ENCODE measurements at regions not wholly inside any gene's neighbourhood (a gene's known extent, or its start where the extent isn't known, plus 50 kb on each side); places are given as distances from the start of the nearest gene placed in this dataset.

GRCh38 chr5:122561209-122561608, 213.7 kb upstream of the SNX2 start:
- Histone ChIP-seq H3K27me3 (ENCODE audit: low read depth) (no peaks in the 10 kb centered on the region), H3K36me3 (replicated peaks) (no peaks in the 10 kb centered on the region), H3K4me3 (no peak overlapping the region), H3K9me3 (no peaks in the 10 kb centered on the region), H3K4me1 (no peaks in the 10 kb centered on the region)
- in situ Hi-C loops (cut with MboI; ENCODE audit: low sequenced_read_pairs) = no loop called here
- DNase-seq (ENCODE audit: low spot score in 2 of 2) = no peak

- DNase-seq (ENCODE audit: low spot score in 2 of 2) = no peak
- Histone ChIP-seq H3K4me1 (no peaks in the 10 kb centered on the region), H3K27me3 (ENCODE audit: low read depth) (0 out of 2 replicates have a peak, but pooled peaks cover 6% of the 10 kb centered on the region), H3K4me3 (no peak overlapping the region), H3K36me3 (replicated peaks) (no peaks in the 10 kb centered on the region), H3K9me3 (no peaks in the 10 kb centered on the region)
- in situ Hi-C loops (cut with MboI; ENCODE audit: low sequenced_read_pairs) = no loop called here
These were observed 209.5 kb upstream of the SNX2 start for GRCh38 chr5:122565331-122565730.

GRCh38 chr5:122576256-122577016, 198.4 kb upstream of the SNX2 start:
- H3K36me3 ChIP-seq (replicated peaks) = no peaks in the 10 kb centered on the region
- no peaks in the 10 kb centered on the region; the same call in 1 of the 2 replicates for H3K4me1 ChIP-seq
- DNase-seq (ENCODE audit: low spot score in 2 of 2) = no peak
- in situ Hi-C loops (cut with MboI; ENCODE audit: low sequenced_read_pairs) = no loop called here
- H3K4me3 ChIP-seq = no peak overlapping the region
- H3K9me3 ChIP-seq = no peaks in the 10 kb centered on the region
- no peaks in the 10 kb centered on the region for H3K27me3 ChIP-seq (ENCODE audit: low read depth)

GRCh38 chr5:122581629-122582028, 193.3 kb upstream of the SNX2 start:
- Histone ChIP-seq H3K9me3 (no peaks in the 10 kb centered on the region), H3K36me3 (replicated peaks) (no peaks in the 10 kb centered on the region), H3K27me3 (ENCODE audit: low read depth) (no peaks in the 10 kb centered on the region), H3K4me1 (no peaks in the 10 kb centered on the region), H3K4me3 (no peak overlapping the region)
- in situ Hi-C loops (cut with MboI; ENCODE audit: low sequenced_read_pairs) = no loop called here
- no peak for DNase-seq (ENCODE audit: low spot score in 2 of 2)

GRCh38 chr5:122584411-122585300, 190.2 kb upstream of the SNX2 start:
- Histone ChIP-seq H3K9me3 (no peaks in the 10 kb centered on the region), H3K4me1 (no peaks in the 10 kb centered on the region), H3K36me3 (replicated peaks) (no peaks in the 10 kb centered on the region), H3K27me3 (ENCODE audit: low read depth) (peaks cover 7% of the 10 kb centered on the region; the same call in 1 of the 2 replicates), H3K4me3 (no peak overlapping the region)
- in situ Hi-C loops (cut with MboI; ENCODE audit: low sequenced_read_pairs) = no loop called here
- DNase-seq (ENCODE audit: low spot score in 2 of 2) = no peak

- no peak for DNase-seq (ENCODE audit: low spot score in 2 of 2)
- peaks cover 7% of the 10 kb centered on the region; the same call in 1 of the 2 replicates for H3K27me3 ChIP-seq (ENCODE audit: low read depth)
- no peak overlapping the region for H3K4me3 ChIP-seq
- H3K36me3 ChIP-seq (replicated peaks) = no peaks in the 10 kb centered on the region
- no peaks in the 10 kb centered on the region for H3K9me3 ChIP-seq
- in situ Hi-C loops (cut with MboI; ENCODE audit: low sequenced_read_pairs) = no loop called here
- no peaks in the 10 kb centered on the region for H3K4me1 ChIP-seq
These were observed 189.5 kb upstream of the SNX2 start for GRCh38 chr5:122585371-122585770.

GRCh38 chr5:122586351-122586750, 188.5 kb upstream of the SNX2 start:
- no peaks in the 10 kb centered on the region for H3K4me1 ChIP-seq
- no peak for DNase-seq (ENCODE audit: low spot score in 2 of 2)
- in situ Hi-C loops (cut with MboI; ENCODE audit: low sequenced_read_pairs) = no loop called here
- no peaks in the 10 kb centered on the region for H3K36me3 ChIP-seq (replicated peaks)
- peaks cover 7% of the 10 kb centered on the region; the same call in 1 of the 2 replicates for H3K27me3 ChIP-seq (ENCODE audit: low read depth)
- H3K4me3 ChIP-seq = no peak overlapping the region
- no peaks in the 10 kb centered on the region for H3K9me3 ChIP-seq

- no peaks in the 10 kb centered on the region for H3K36me3 ChIP-seq (replicated peaks)
- H3K9me3 ChIP-seq = no peaks in the 10 kb centered on the region
- no peak for DNase-seq (ENCODE audit: low spot score in 2 of 2)
- H3K4me1 ChIP-seq = no peaks in the 10 kb centered on the region
- in situ Hi-C loops (cut with MboI; ENCODE audit: low sequenced_read_pairs) = no loop called here
- peaks cover 7% of the 10 kb centered on the region; the same call in 1 of the 2 replicates for H3K27me3 ChIP-seq (ENCODE audit: low read depth)
- H3K4me3 ChIP-seq = no peak overlapping the region
These were observed 183.1 kb upstream of the SNX2 start for GRCh38 chr5:122591828-122592227.

- H3K4me3 ChIP-seq = no peak overlapping the region
These were observed 175.9 kb upstream of the SNX2 start for GRCh38 chr5:122599000-122599399.

GRCh38 chr5:122600924-122601323, 174.0 kb upstream of the SNX2 start:
- peaks cover 4% of the 10 kb centered on the region; the same call in 1 of the 2 replicates for H3K9me3 ChIP-seq
- DNase-seq (ENCODE audit: low spot score in 2 of 2) = no peak
- in situ Hi-C loops (cut with MboI; ENCODE audit: low sequenced_read_pairs) = no loop called here
- no peaks in the 10 kb centered on the region for H3K4me1 ChIP-seq
- H3K4me3 ChIP-seq = no peak overlapping the region
- no peaks in the 10 kb centered on the region for H3K27me3 ChIP-seq (ENCODE audit: low read depth)
- H3K36me3 ChIP-seq (replicated peaks) = no peaks in the 10 kb centered on the region

More at GRCh38 chr5:122599000-122599399, 175.9 kb upstream of the SNX2 start:
- Histone ChIP-seq H3K9me3 (peaks cover 4% of the 10 kb centered on the region; the same call in 1 of the 2 replicates), H3K36me3 (replicated peaks) (no peaks in the 10 kb centered on the region), H3K27me3 (ENCODE audit: low read depth) (no peaks in the 10 kb centered on the region), H3K4me1 (no peaks in the 10 kb centered on the region)
- no peak for DNase-seq (ENCODE audit: low spot score in 2 of 2)
- in situ Hi-C loops (cut with MboI; ENCODE audit: low sequenced_read_pairs) = no loop called here

GRCh38 chr5:122602700-122603099, 172.2 kb upstream of the SNX2 start:
- in situ Hi-C loops (cut with MboI; ENCODE audit: low sequenced_read_pairs) = no loop called here

GRCh38 chr5:122605236-122605635, 169.6 kb upstream of the SNX2 start:
- DNase-seq (ENCODE audit: low spot score in 2 of 2) = no peak
- H3K4me1 ChIP-seq = no peaks in the 10 kb centered on the region
- H3K27me3 ChIP-seq (ENCODE audit: low read depth) = no peaks in the 10 kb centered on the region
- H3K4me3 ChIP-seq = no peak overlapping the region
- peaks cover 4% of the 10 kb centered on the region; the same call in 1 of the 2 replicates for H3K9me3 ChIP-seq
- no peaks in the 10 kb centered on the region for H3K36me3 ChIP-seq (replicated peaks)
- in situ Hi-C loops (cut with MboI; ENCODE audit: low sequenced_read_pairs) = no loop called here

More at GRCh38 chr5:122602700-122603099, 172.2 kb upstream of the SNX2 start:
- H3K36me3 ChIP-seq (replicated peaks) = no peaks in the 10 kb centered on the region
- H3K27me3 ChIP-seq (ENCODE audit: low read depth) = no peaks in the 10 kb centered on the region
- peaks cover 4% of the 10 kb centered on the region; the same call in 1 of the 2 replicates for H3K9me3 ChIP-seq
- H3K4me1 ChIP-seq = no peaks in the 10 kb centered on the region
- H3K4me3 ChIP-seq = no peak overlapping the region
- DNase-seq (ENCODE audit: low spot score in 2 of 2) = no peak

- Histone ChIP-seq H3K36me3 (replicated peaks) (no peaks in the 10 kb centered on the region), H3K9me3 (no peaks in the 10 kb centered on the region), H3K27me3 (ENCODE audit: low read depth) (no peaks in the 10 kb centered on the region), H3K4me1 (no peaks in the 10 kb centered on the region), H3K4me3 (no peak overlapping the region)
- in situ Hi-C loops (cut with MboI; ENCODE audit: low sequenced_read_pairs) = no loop called here
- DNase-seq (ENCODE audit: low spot score in 2 of 2) = no peak
These were observed 167.1 kb upstream of the SNX2 start for GRCh38 chr5:122607818-122608217.

GRCh38 chr5:122608222-122608621, 166.7 kb upstream of the SNX2 start:
- Histone ChIP-seq H3K36me3 (replicated peaks) (no peaks in the 10 kb centered on the region), H3K27me3 (ENCODE audit: low read depth) (no peaks in the 10 kb centered on the region), H3K9me3 (no peaks in the 10 kb centered on the region), H3K4me1 (no peaks in the 10 kb centered on the region), H3K4me3 (no peak overlapping the region)
- DNase-seq (ENCODE audit: low spot score in 2 of 2) = no peak
- in situ Hi-C loops (cut with MboI; ENCODE audit: low sequenced_read_pairs) = no loop called here
